NCI-H748 (cell line): ENCODE measurements at regions not wholly inside any gene's neighbourhood (a gene's known extent, or its start where the extent isn't known, plus 50 kb on each side); places are given as distances from the start of the nearest gene placed in this dataset.

Experiments
- DNase-seq: peaks from one replicate; lab custom pipeline; 2025; ENCODE audit not compliant: unreplicated experiment; lab: John Stamatoyannopoulos, UW

DNA sequence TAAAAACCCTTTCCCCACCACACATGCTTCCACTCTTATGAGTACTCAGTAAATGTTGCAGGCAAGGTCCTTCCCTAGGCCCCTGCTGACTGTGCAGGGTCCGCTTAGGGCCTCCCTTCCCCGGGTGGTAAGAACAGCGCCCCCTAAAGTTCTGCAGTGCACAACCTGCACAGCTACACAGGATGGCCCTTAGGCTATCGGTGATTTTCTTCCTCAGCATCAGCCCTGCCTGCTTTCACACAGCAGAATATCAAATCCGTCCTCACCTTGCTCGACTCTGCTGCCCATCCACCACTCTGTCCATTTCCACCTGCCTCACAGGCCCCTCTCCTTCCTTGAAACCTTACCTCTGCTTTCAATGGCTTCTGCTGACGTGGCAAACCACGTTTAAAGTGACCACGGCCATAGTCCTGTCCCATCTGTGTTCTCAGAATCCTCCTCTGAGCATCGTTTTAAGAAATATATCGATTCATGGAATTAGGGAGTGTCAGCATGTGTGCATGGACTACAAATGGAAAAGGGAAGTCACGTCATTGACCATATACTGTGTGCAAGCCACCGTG lies 51.4 kb upstream of the TMEM132E start:
- no peak for DNase-seq

DNA sequence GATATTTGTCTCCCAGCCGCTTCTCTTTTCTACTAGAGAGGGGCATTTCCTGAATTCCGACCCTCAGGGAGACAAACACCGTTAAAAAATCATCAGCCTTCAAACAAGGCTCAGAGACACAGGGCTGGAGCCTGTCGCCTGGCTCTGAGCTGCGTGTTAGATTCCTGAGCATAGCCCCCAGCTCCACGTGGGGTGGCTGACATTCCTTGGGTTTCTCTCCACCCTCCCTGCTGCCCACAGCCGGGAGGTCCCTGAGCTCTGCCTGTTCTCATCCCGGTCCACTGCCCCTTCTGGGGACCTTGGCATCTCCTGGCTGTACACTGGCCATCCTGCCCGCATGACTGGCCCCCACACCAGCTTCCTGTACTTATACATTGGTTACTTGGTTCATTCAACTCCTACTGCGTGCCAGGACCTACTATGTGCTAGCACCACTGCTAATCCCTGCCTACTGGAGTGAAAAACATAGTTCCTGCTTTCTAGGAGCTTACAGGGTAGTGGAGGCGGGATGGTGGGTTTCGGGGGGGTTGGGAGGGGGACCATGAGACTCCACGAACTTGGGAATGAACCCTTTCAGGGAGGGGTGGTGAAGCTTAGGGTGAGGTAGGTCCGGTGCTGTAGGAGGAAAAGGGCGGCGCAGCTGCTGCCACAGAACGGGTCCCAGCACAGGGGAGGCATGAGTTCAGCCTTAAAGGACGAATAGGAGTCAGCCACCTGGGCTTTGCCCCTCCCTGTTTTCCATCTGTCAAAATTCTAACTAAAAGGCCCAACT lies 52.1 kb upstream of the TMEM132E start:
- no peak for DNase-seq

DNA sequence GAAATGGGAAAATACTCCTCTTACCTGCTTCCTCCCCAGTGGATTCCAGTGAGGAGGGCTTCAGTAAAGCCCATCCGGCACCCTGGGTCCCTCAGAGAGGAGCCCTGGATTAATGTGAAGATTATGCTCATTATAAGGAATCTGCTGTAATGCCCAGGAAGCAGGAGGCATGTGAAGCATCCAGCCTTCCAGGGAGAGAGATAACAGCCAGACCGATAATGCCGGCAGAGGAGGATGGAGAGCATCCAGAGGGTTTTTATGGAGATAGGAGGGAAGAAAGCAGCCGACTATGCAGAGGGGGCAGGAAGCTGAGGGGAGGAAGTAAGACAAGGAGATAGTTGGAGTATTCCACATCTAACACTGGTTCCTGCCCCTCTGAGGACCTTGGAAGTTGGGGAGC lies 53.7 kb upstream of the TMEM132E start:
- no peak for DNase-seq

DNA sequence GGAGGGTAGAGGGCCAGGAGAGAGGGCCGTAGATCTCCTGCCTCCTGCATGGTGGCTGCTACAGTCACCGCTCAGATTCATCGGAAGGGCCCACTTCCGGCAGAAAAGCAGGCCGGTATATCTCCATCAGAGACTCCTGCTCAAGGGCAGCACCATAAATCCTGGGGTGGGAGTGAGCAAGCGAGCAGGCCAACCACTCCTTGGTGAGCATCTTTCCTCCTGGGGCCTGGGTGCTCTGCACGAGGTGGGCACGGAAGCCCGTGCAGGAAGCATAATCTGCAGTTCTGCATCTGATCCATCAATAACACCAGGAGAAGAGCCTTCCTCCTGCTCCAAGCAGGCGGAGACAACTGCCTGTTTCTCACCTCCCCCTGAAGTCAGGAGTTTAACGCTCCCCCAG lies 57.4 kb upstream of the TMEM132E start:
- DNase-seq, result no peak

DNA sequence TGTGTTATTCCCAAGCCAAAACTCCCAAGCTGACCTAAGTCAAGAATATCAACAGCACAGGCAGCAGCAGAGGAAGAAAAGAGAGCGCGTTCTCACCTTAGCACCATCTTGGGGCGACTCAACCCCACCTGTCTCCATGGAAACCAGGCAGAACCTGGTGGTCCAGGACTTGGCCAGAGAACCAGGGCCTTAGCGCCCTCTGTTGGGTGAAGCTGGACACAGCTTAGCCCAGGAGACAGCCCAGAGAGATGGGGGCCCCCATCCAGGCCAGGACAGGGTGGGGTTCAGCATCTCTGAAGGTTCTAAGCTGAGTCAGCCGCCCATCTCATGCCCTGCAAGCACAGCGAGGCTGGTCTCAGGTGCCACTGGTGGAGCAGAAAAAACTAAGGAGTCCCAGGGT lies 60.1 kb upstream of the TMEM132E start:
- DNase-seq, result peak; percentile 31

DNA sequence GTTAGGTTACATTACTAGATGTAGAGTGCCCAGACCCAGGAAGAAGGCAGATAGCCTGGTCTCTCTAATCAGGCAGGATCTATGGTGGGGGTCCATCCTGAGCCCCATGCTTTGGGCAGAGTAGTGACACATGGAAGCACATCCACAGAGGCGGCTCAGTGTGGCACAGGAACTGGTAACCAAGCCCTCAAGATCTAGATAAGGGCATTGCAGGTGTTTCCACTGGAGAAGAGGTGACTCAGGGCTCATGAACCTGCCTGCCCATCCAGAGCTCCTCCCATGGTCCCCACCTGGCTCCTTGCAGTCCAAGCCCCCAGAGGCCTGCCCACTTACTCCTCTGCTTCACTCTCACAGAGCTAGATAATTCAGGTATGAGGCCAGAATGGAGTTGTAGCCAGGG lies 62.0 kb upstream of the TMEM132E start:
- DNase-seq, result no peak

DNA sequence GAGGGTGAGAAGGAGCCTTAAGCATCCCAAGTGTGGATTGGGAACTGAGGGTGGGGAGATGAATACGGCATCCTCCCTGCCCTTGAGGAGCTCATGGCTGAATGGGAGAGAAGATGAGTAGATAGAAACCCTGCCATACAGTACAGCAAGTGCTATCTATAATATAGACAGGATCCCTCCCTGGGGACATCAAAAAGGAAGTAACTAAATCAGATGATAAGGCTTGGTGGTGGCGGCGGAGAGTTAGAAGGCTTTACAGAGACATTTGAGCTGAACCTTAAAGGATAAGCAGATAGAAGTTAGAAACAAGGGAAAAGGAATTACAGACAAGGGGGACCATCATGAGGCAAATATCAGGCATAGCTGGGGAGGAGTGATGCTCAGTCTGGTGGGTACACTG lies 67.5 kb upstream of the TMEM132E start:
- DNase-seq, result no peak

DNA sequence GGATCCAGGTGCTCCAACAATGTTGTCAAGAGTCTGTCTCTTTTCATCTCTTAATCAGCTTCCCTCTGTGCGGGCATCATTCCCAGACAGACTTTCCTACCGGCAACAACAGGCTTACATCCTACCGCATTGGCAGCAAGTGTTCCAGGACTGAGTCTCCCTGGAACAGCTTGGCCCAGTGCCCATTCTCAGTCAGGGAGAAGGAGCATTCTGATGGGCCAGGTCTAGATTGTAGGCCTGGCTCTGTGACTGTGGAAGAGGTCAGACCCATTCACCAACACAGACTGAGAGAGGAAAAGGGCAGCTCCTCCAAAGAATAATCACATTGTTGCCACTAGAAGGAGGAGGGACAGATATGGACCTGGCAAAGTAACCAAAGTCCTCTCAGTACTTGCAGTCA lies 68.1 kb upstream of the TMEM132E start:
- DNase-seq, result no peak

DNA sequence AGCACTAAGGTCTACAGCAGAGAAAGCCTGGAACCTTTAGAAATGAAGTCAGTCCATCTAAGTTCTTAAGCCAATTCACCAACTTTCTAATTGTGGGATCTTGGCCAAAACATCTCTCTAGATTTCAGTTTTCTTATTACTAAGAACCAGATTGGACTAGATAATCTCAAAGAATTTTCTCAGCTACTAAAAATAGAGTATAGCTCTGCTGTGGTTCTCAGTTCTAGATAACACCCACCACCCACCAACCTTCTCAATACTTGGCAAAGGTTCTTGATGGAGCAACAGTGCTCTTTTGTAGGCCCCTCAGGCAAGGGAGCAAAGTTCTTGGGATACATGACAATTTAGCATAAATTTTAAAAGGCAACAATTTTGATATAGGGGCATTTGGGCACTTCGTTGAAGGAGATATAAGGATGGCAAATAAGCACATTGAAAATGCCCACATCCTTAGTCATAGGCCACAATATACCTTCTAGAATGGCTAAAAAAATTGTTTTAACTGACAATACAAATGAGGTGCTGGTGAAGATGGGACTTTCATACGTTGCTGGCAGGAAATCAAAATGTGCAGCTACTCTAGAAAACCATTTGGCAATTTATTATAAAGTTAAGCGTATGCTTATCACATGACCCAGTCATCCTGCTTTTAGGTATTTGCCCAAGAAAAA lies 74.4 kb upstream of the TMEM132E start:
- no peak for DNase-seq

DNA sequence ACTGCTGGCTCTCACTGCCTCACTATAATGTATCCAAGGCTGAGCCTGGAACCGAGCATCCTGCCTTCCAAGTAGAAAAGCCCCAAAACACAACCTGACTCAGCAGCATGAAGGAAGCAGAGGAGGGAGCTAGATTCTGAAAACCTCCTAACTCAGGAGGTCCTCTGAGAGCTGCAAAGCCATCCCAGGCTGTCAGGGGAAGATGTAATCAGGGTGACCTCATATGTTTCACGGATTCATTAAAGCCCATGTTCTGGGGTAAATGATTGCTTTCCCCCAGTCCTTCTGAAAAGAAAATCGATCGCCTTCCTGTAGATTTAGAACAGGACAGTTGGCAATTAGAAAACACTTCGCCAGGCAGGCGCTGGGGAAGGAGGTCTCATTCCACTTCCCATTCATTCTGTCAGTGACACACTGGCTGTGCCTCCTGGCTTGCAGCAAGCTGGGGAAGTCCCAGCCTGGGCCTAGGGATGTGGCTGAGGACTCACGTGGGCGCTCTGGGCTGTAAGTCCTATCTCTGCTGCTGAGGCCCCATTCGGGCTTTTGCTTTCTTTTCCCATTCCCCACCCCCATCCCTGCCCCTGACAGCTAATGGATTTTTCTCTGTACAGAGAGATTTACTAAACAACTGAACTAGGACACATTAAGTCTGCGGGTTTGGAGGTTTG lies 75.7 kb upstream of the TMEM132E start:
- no peak for DNase-seq

DNA sequence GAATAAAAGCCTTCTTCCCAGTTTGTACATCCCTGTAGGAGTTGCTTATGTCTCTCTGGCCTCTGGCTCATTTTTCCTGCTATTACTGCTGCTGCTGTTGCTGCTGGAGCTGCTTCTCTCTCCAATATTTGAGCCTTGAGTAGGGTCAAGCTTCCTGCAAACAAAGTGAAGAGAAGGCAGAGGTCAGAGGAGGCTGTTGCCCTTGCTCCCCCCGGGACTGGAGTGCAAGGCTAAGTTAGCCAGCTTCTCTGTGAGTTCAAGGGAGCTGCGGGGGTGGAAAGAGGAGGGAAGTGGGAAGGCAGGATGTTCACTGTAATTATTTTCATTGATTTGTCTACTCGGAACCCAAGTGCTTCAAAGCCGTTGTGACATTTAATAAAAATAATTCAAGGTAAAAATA lies 77.0 kb upstream of the TMEM132E start:
- DNase-seq, result no peak

DNA sequence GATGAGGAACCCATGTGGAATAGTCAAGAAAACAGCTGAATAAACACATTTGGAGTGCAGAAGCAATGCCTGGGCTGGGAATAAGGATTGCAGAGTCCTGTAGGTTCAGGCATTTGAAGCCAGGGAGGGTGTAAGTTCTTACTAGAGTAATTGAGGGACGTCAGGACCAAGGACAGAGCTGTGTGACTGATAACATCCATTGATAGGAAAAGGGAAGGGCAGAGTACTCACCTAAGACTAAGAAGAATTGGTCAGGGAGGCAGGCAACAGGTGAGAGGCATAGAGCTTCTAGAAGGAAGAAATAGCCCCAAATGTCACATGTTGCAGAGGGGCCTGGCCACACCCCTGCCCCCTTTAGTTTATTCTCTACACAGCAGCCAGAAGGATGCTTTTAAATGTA lies 79.8 kb upstream of the TMEM132E start:
- no peak for DNase-seq

DNA sequence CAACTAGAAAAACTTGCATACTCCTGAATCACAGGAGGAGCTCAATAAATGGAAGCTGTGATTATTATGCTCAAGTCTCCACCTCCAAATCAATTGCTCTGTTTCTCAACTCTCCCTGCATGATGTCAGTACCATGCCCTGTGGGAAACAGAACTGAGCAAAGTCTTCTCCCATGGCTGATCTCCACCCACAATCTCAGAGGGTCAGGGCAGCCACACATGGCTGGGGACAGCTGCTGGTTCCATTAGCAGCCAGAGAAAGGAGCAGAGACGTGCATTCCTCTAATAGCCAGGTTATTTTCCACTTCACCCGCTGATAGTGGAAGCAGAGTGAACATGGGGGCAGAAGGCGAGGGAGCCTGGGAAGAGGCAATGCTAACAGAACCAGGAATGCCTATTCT lies 85.5 kb upstream of the TMEM132E start:
- DNase-seq, result no peak

DNA sequence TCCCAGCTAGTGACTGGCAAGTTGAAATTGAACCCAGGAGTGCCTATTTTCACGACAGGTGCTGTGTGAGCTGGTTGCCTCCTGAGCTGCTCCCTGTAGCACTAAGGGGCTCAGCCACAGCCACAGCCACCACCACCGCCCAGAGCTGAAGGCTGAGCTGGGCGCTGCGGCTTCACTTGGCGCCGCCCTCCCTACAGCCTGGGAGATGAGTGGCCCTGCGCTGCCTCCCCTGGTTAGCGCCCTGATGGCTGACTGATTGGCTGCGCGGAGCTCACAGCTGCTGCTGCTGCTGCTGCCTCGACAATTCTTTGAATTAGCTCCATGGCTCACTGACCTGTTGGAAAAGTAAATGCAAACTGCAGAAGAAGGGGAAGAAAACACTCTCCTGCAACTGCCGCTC lies 91.8 kb upstream of the TMEM132E start:
- no peak for DNase-seq

DNA sequence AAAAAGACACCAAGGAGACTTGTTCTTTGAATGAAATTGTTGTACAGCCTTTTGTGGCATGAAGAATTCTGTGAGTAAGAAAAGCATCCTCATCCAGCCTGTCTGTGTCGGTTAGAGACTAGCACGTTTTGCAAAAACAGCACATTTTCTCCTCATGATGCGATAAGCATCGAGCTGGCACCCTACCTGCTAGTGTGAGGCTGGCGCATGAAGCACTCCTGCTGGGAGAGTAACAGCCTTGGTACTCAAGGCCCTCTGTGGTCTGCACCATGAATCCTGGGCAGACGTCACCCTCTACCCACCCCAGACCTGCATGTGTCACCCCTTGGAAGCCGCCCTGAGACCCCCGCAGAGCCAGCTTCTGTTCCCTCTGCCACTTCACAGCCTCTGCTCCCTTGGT lies 92.6 kb upstream of the TMEM132E start:
- no peak for DNase-seq

DNA sequence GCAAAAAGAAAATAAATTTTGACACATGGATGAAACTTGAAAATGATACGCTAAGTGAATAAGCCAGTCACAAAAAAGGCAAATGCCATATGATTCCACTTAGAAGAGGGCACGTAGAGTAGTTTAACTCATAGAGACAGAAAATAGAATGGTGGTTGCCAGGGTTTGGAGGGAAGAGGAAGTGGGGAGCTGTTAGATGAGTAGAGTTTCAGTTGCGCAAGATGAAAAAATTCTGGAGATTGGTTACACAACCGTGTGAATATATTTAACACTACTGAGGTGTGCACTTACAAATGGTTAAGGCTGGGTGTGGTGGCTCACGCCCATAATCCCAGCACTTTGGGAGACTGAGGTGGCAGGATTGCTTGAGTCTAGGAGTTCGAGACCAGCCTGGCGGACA lies 93.4 kb upstream of the TMEM132E start:
- no peak for DNase-seq

DNA sequence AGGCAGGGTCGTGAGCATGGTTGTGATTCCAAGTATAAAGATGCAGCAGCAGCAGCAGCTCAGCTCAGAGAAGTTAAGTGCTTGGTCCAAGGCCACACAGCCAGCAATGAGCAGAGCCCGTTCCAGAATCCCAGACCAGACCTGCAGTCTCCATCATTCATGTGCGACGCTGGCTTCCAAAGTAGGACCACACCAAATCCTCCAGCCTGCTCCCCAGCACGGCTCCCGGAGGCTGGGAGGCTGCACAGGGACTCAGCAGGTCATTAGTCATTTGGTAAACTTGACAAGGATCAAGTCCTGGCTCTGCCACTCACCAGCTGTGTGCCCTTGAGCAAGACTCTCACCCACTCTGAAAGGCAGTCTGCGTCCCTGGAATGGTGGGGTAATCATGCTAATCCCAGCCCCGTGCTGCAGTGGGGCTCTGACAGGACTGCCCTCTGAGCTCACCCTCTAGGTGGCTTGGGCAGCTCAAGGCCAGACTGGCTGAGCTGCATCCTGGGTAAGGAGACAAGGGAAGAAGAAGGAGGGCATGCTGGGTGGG lies 95.1 kb upstream of the TMEM132E start:
- DNase-seq, result no peak

DNA sequence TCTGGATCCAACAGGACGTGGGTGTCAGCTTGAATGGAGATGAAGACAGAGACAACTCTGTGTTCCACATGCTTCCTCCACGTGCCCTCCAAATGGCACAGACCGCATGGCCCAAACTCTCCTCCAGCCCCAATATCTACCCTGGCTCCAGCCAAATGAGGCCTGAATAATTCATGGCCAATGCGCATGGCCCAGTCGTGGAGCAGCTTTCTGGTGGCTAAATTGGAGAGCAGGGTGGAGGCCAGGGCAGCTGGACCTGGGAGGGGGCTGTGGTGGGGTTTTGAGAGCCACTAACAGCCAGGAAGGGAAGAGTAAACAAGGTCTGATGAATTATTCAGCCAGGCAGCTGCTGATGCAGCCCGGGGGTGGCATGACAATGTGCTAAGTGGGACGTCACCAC lies 96.7 kb upstream of the TMEM132E start:
- DNase-seq, result no peak

DNA sequence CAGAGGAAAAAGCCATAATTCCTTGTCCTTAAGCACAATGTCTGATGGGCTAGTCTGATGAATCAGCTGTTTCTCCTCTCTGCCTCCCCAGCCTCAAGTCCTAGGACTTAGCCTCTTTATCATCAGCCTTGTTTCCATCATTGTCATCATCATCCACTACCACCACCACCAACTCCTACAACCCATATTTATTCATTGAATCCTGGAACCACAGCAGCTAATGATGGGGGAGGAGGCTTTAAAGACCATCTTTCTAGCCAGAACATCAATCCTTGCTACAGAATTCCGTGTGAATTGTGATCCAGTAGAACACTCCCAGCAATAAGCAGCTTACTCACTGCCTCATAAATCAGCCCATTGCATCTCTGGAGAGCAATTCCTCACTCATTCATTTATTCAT lies 97.6 kb upstream of the TMEM132E start:
- DNase-seq, result no peak

DNA sequence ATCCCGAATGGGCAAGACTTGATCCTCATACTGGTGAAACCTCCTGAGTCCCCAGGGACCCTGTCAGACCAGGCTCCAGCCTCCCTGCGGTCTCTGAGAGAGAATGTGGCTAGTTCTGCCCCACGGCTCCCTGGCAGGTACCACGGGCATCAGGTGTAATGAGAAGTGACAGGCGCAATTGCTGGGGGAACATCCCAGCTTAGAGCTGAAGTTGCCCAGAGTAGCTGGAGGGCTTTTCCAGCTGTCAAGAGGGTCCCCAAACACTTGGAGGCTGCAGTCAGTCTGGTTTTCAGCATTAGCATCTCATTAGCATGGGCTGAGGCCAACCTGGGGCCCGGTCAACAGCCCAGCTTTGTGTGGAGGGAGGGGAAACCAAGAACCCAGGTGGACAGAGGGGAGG lies 100.0 kb upstream of the TMEM132E start:
- DNase-seq, result no peak

DNA sequence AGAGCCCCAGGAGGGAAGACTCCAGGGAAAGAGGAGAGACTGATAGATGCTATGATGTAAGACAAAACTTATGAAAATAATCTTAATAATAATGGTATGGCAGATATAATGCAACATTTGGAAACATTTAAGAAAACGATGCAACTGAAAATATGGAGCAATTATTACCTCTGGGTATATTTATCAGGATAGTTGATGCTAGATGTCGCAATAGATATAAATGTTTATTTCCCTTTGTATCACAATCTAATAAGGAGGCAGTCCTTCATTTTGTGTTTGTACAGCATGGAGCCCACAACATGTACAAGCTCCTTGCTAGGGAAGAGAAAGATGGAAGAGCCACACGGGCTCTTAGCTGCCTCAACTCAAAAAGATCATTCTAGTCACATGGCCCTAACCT lies 101.1 kb upstream of the TMEM132E start:
- DNase-seq, result no peak

DNA sequence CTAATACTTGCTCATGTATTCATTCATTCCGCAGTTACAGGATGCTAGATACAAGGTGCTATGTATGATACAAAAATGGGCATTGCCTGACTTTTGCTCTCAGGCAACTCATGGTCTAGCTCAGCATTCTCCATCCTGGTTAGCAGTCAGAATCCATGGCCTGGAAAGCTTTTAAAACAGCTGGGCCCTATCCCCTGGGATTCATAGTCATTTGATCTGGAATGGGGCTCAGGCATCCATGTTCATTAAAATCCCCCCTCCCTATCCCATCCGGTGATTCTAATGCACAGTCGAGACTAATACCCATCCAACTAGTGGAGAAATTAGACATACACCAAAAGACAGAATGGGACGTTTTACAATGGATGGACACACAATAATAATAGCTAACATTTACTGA lies 104.1 kb upstream of the TMEM132E start:
- DNase-seq, result no peak
